ENCODE measurements at regions not wholly inside any gene's neighbourhood (a gene's known extent, or its start where the extent isn't known, plus 50 kb on each side); places are given as distances from the start of the nearest gene placed in this dataset.

- Histone ChIP-seq H3K4me2 (ENCODE audit: low read depth, low read length) (no peak overlapping the region), H3K36me3 (replicated peaks; ENCODE audit: insufficient read depth, low read length) (no peaks in the 10 kb centered on the region), H3K4me3 (ENCODE audit: low read length) (no peak overlapping the region), H3K79me2 (ENCODE audit: low read length) (no peaks in the 10 kb centered on the region), H4K20me1 (ENCODE audit: insufficient read depth, low read length) (no peaks in the 10 kb centered on the region), H2AFZ (ENCODE audit: low read length) (no peak overlapping the region), H3K4me1 (ENCODE audit: low read length) (no peaks in the 10 kb centered on the region), H3F3A (ENCODE audit: insufficient read depth, low read length) (no peaks in the 10 kb centered on the region), H3K9me3 (replicated peaks; ENCODE audit: insufficient read depth, low read length) (no peaks in the 10 kb centered on the region), H3K27ac (ENCODE audit: low read length) (no peak overlapping the region), H3K9ac (ENCODE audit: low read length) (no peak overlapping the region), H3K9me2 (replicated peaks; ENCODE audit: insufficient read depth, low read length) (no peaks in the 10 kb centered on the region), H3K27me3 (replicated peaks; ENCODE audit: insufficient read depth, low read length) (no peaks in the 10 kb centered on the region)
- DNase-seq, result no peak
- no peak for TF ChIP-seq CTCF (IDR thresholded peaks at IDR 0.05; ENCODE audit: low read length)
Observed at GRCh38 chr2:60628615-60629304, 75.3 kb upstream of the BCL11A start.

- Histone ChIP-seq H3F3A (ENCODE audit: insufficient read depth, low read length) (no peaks in the 10 kb centered on the region), H3K9ac (ENCODE audit: low read length) (no peak overlapping the region), H3K9me3 (replicated peaks; ENCODE audit: insufficient read depth, low read length) (no peaks in the 10 kb centered on the region), H3K4me2 (ENCODE audit: low read depth, low read length) (no peak overlapping the region), H3K9me2 (replicated peaks; ENCODE audit: insufficient read depth, low read length) (no peaks in the 10 kb centered on the region), H3K27me3 (replicated peaks; ENCODE audit: insufficient read depth, low read length) (no peaks in the 10 kb centered on the region), H3K27ac (ENCODE audit: low read length) (no peak overlapping the region), H3K36me3 (replicated peaks; ENCODE audit: insufficient read depth, low read length) (no peaks in the 10 kb centered on the region), H3K4me3 (ENCODE audit: low read length) (no peak overlapping the region), H3K4me1 (ENCODE audit: low read length) (no peaks in the 10 kb centered on the region), H3K79me2 (ENCODE audit: low read length) (no peaks in the 10 kb centered on the region), H4K20me1 (ENCODE audit: insufficient read depth, low read length) (no peaks in the 10 kb centered on the region), H2AFZ (ENCODE audit: low read length) (no peak overlapping the region)
- DNase-seq, result no peak
- TF ChIP-seq EZH2phosphoT487 (IDR thresholded peaks at IDR 0.05; ENCODE audit: low read length) (no peak), CTCF (IDR thresholded peaks at IDR 0.05; ENCODE audit: low read length) (no peak)
Observed at GRCh38 chr2:60629305-60629662, 75.8 kb upstream of the BCL11A start.

GRCh38 chr2:60629801-60630385, 76.4 kb upstream of the BCL11A start:
- Histone ChIP-seq H3F3A (ENCODE audit: insufficient read depth, low read length) (no peaks in the 10 kb centered on the region), H3K4me2 (ENCODE audit: low read depth, low read length) (no peak overlapping the region), H4K20me1 (ENCODE audit: insufficient read depth, low read length) (no peaks in the 10 kb centered on the region), H3K9ac (ENCODE audit: low read length) (no peak overlapping the region), H2AFZ (ENCODE audit: low read length) (no peak overlapping the region), H3K36me3 (replicated peaks; ENCODE audit: insufficient read depth, low read length) (no peaks in the 10 kb centered on the region), H3K27me3 (replicated peaks; ENCODE audit: insufficient read depth, low read length) (no peaks in the 10 kb centered on the region), H3K9me2 (replicated peaks; ENCODE audit: insufficient read depth, low read length) (no peaks in the 10 kb centered on the region), H3K9me3 (replicated peaks; ENCODE audit: insufficient read depth, low read length) (no peaks in the 10 kb centered on the region), H3K4me1 (ENCODE audit: low read length) (no peaks in the 10 kb centered on the region), H3K27ac (ENCODE audit: low read length) (no peak overlapping the region), H3K79me2 (ENCODE audit: low read length) (no peaks in the 10 kb centered on the region), H3K4me3 (ENCODE audit: low read length) (no peak overlapping the region)
- no peak for DNase-seq
- TF ChIP-seq CTCF (IDR thresholded peaks at IDR 0.05; ENCODE audit: low read length), result no peak
- TF ChIP-seq EZH2 (optimal IDR thresholded peaks at IDR 0.05; ENCODE audit: low read depth, low read length), result no peak
- TF ChIP-seq EZH2phosphoT487 (IDR thresholded peaks at IDR 0.05; ENCODE audit: low read length), result no peak
